ENCODE measurements at regions not wholly inside any gene's neighbourhood (a gene's known extent, or its start where the extent isn't known, plus 50 kb on each side); places are given as distances from the start of the nearest gene placed in this dataset.

DNA sequence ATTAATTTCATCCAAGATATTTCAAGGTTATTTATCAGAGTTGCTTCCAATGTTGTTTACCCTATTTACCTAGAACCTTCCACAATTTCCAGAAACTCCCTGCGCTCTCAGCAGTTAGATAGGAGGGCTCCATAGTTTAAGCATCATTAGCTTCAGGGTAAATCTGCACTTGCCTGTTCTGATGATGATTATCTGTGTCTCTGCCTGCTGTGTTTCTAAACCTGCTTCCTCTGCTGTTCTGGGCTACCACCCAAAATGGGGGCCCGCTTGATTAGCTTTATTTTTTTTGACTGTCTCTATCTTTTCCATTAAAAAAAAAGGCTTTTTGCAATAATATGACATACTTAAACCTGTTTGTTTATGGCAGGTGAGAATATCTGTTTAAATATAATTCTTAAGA, 472.4 kb downstream of the DIPK2A start:
- TF ChIP-seq, protein P1, sequence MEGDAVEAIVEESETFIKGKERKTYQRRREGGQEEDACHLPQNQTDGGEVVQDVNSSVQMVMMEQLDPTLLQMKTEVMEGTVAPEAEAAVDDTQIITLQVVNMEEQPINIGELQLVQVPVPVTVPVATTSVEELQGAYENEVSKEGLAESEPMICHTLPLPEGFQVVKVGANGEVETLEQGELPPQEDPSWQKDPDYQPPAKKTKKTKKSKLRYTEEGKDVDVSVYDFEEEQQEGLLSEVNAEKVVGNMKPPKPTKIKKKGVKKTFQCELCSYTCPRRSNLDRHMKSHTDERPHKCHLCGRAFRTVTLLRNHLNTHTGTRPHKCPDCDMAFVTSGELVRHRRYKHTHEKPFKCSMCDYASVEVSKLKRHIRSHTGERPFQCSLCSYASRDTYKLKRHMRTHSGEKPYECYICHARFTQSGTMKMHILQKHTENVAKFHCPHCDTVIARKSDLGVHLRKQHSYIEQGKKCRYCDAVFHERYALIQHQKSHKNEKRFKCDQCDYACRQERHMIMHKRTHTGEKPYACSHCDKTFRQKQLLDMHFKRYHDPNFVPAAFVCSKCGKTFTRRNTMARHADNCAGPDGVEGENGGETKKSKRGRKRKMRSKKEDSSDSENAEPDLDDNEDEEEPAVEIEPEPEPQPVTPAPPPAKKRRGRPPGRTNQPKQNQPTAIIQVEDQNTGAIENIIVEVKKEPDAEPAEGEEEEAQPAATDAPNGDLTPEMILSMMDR (IDR thresholded peaks at IDR 0.05): no peak
- no peak for TF ChIP-seq ZFX (IDR thresholded peaks at IDR 0.05; ENCODE audit: borderline replicate concordance)

All from 22Rv1 (cell line).